BLaER1 (cell line): ENCODE measurements at regions not wholly inside any gene's neighbourhood (a gene's known extent, or its start where the extent isn't known, plus 50 kb on each side); places are given as distances from the start of the nearest gene placed in this dataset.

Experiments
- H3K27ac ChIP-seq: shearing (Covaris generic); formaldehyde crosslinking; 2 replicates; pipeline ENCODE4 v1.8.1; 2022
- H3K27me3 ChIP-seq: shearing (Covaris generic); formaldehyde crosslinking; 2 replicates; pipeline ENCODE4 v1.8.1; 2022
- H3K36me3 ChIP-seq: shearing (Covaris generic); formaldehyde crosslinking; 2 replicates; pipeline ENCODE4 v1.8.1; 2022
- H3K4me1 ChIP-seq: shearing (Covaris generic); formaldehyde crosslinking; 2 replicates; pipeline ENCODE4 v1.8.1; 2022
- H3K4me2 ChIP-seq: shearing (Covaris generic); formaldehyde crosslinking; 2 replicates; pipeline ENCODE4 v1.8.1; 2022
- H3K4me3 ChIP-seq: shearing (Covaris generic); formaldehyde crosslinking; 2 replicates; pipeline ENCODE4 v1.8.1; 2022
- H3K9ac ChIP-seq: shearing (Covaris generic); formaldehyde crosslinking; 2 replicates; pipeline ENCODE4 v1.8.1; 2022
- H3K9me3 ChIP-seq: shearing (Covaris generic); formaldehyde crosslinking; 2 replicates; pipeline ENCODE4 v1.8.1; 2022
- H4K20me1 ChIP-seq: shearing (Covaris generic); formaldehyde crosslinking; 2 replicates; pipeline ENCODE4 v1.8.1; 2022
- Cebpa-rat ChIP-seq: shearing (Covaris generic); IDR thresholded peaks from 2 replicates; pipeline ENCODE4 v1.8.1; 2022

DNA sequence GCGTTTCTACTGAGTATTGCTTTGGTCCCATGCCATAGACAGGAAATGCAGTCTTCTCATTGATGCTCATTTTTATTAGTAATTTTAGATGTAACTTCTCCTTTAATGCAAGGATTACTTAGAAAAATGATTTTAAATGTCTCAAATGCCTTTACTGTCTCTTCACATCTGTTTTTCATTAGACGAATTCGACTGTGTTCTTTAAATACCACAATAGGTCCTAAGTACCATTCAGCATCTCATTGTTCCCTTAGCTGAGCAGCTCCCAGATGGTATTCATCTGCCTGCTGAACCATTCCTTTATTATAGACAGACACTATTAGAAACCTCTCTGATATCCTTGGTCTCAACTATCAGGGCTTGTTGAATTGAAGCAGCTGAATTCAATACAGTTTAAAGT is 113.6 kb downstream of the LSMEM1 start:
- TF ChIP-seq Cebpa-rat: no peak
- H3K9ac ChIP-seq: no peak overlapping the region
- H3K36me3 ChIP-seq: no peaks in the 10 kb centered on the region
- no peak overlapping the region for H3K4me2 ChIP-seq
- no peak overlapping the region for H3K27ac ChIP-seq
- no peak overlapping the region for H3K4me3 ChIP-seq
- H3K9me3 ChIP-seq: no peaks in the 10 kb centered on the region
- no peaks in the 10 kb centered on the region for H3K4me1 ChIP-seq
- no peaks in the 10 kb centered on the region for H3K27me3 ChIP-seq
- H4K20me1 ChIP-seq: no peaks in the 10 kb centered on the region

DNA sequence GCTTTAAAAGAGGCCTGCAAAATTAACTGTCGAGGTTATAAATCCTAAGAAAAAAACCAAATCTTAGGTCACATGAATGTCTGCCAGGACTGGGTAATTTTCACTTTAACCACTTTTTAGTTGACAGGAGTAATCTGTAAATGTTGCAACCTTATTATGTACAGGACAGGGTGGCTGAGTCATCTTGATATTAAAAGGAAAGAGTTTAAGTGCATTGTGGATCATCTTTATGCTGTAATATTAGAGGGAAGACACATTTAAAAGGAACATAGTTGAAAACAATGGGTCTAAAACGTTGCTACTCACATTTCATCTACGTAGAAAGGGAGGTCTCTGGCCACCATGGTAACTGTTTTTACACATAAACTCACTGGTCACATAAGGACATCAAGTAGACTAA is 115.5 kb downstream of the LSMEM1 start:
- Histone ChIP-seq H3K9me3 (no peaks in the 10 kb centered on the region), H3K4me2 (no peak overlapping the region), H3K36me3 (no peaks in the 10 kb centered on the region), H4K20me1 (no peaks in the 10 kb centered on the region), H3K27ac (no peak overlapping the region), H3K27me3 (no peaks in the 10 kb centered on the region), H3K9ac (no peak overlapping the region), H3K4me3 (no peak overlapping the region), H3K4me1 (no peaks in the 10 kb centered on the region)
- no peak for TF ChIP-seq Cebpa-rat

DNA sequence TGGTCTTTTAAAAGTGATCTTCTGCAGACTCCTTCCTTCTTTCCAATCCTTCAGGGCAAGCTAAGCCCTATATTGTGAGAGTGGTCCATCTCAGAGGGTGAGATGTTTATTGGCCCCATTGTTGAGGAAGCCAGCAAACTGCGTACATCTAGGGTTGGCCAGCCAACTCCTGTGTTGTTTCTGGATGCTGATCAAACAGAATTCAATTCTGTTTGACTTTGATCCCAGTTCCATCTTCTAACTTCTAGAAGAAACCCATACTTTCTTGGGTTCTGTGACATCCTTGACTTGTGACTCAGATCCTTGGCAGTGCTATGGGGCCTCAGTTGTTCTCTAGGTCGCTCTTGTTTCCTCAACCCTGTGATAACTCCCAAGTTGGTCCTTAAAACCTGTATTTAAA is 116.2 kb downstream of the LSMEM1 start:
- no peaks in the 10 kb centered on the region for H3K4me1 ChIP-seq
- no peaks in the 10 kb centered on the region for H3K36me3 ChIP-seq
- no peak overlapping the region for H3K27ac ChIP-seq
- no peak overlapping the region for H3K9ac ChIP-seq
- no peak for TF ChIP-seq Cebpa-rat
- H3K9me3 ChIP-seq: no peaks in the 10 kb centered on the region
- no peaks in the 10 kb centered on the region for H4K20me1 ChIP-seq
- no peaks in the 10 kb centered on the region for H3K27me3 ChIP-seq
- H3K4me2 ChIP-seq: no peak overlapping the region
- H3K4me3 ChIP-seq: no peak overlapping the region

DNA sequence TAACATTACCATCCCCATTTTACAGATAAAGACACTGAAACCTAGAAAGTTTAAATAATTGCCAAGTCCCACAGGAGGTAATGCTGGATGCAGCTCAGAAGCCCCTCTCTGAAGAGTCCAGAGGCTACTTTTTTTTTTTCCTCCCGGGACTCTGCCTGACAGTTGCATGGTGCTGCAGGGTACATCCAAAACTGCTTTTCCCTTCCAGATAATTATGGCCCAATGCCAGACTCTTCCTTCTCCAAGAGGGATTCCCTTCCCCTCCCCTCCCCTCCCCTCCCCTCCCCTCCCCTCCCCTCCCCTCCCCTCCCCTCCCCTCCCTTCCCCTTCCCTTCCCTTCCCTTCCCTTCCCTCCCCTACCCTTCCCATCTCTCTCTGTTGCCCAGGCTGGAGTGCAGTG is 122.9 kb downstream of the LSMEM1 start:
- Histone ChIP-seq H3K9me3 (no peaks in the 10 kb centered on the region), H3K9ac (no peak overlapping the region), H3K36me3 (no peaks in the 10 kb centered on the region), H3K4me2 (no peak overlapping the region), H4K20me1 (no peaks in the 10 kb centered on the region), H3K4me1 (no peaks in the 10 kb centered on the region), H3K4me3 (no peak overlapping the region), H3K27me3 (no peaks in the 10 kb centered on the region), H3K27ac (no peak overlapping the region)
- no peak for TF ChIP-seq Cebpa-rat

DNA sequence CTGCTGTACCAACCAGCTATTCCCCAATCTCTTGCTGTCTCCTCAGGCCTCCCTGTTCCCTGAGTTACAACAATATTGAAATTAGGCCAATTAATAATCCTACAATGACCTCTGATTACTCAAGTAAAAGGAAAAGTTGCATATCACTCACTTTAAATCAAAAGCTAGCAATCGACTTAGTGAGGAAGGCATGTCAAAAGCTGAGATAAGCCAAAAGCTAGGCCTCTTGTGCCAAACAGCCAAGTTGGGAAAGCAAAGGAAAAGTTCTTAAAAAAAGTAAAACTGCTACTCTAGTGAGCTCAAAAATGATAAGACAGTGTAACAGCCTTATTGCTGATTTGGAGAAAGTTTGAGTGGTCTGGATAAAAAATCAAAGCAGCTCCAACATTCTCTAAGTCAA is 129.8 kb downstream of the LSMEM1 start:
- H3K4me1 ChIP-seq: no peaks in the 10 kb centered on the region
- TF ChIP-seq Cebpa-rat: no peak
- no peak overlapping the region for H3K4me2 ChIP-seq
- no peaks in the 10 kb centered on the region for H3K27me3 ChIP-seq
- H4K20me1 ChIP-seq: no peaks in the 10 kb centered on the region
- H3K9me3 ChIP-seq: no peaks in the 10 kb centered on the region
- no peak overlapping the region for H3K27ac ChIP-seq
- no peak overlapping the region for H3K4me3 ChIP-seq
- H3K9ac ChIP-seq: no peak overlapping the region
- H3K36me3 ChIP-seq: no peaks in the 10 kb centered on the region

DNA sequence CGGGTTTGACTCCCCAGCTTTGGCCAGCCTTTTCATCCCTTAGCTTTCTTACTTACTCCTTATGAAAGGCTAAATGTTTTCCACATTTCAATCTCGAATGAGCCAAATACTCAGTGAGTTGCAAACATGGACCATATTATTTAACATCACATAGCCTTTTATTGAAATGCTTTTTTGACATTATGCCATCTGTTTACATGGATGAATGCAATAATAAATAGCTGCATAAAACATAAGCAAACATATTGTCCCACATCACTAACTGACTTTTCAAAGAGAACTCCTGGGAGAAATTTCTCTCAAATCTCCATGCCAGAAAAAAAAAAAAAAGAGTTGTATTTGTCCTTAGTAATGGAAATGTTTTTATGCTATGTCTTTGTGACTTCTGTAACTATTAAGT is 134.9 kb downstream of the LSMEM1 start:
- no peaks in the 10 kb centered on the region for H3K4me1 ChIP-seq
- no peaks in the 10 kb centered on the region for H3K36me3 ChIP-seq
- no peak overlapping the region for H3K9ac ChIP-seq
- H3K27ac ChIP-seq: no peak overlapping the region
- H3K4me2 ChIP-seq: no peak overlapping the region
- H3K27me3 ChIP-seq: no peaks in the 10 kb centered on the region
- no peak for TF ChIP-seq Cebpa-rat
- H3K9me3 ChIP-seq: no peaks in the 10 kb centered on the region
- H3K4me3 ChIP-seq: no peak overlapping the region
- H4K20me1 ChIP-seq: no peaks in the 10 kb centered on the region

DNA sequence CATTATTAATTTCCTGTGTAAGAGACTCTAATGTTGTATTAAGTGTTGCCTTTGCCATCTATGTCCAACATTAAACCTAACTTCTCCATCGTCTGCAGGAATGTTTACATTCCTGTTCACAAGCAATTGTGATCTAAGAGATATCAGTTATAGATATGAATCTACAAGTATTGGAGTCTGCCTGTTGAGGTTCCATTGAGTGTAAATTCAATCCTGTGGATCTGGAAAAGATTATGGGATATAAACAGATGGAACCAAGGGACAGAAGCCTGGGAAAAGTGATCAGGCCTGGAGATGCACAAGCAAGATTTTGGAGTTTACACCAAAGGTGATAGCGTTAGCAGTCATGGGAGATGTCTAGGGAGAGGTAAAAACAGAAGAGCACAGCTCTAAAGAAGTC is 135.5 kb downstream of the LSMEM1 start:
- H3K27ac ChIP-seq: no peak overlapping the region
- no peaks in the 10 kb centered on the region for H3K4me1 ChIP-seq
- H3K9ac ChIP-seq: no peak overlapping the region
- no peak overlapping the region for H3K4me2 ChIP-seq
- no peaks in the 10 kb centered on the region for H3K9me3 ChIP-seq
- H4K20me1 ChIP-seq: no peaks in the 10 kb centered on the region
- no peaks in the 10 kb centered on the region for H3K27me3 ChIP-seq
- no peak for TF ChIP-seq Cebpa-rat
- H3K36me3 ChIP-seq: no peaks in the 10 kb centered on the region
- no peak overlapping the region for H3K4me3 ChIP-seq

DNA sequence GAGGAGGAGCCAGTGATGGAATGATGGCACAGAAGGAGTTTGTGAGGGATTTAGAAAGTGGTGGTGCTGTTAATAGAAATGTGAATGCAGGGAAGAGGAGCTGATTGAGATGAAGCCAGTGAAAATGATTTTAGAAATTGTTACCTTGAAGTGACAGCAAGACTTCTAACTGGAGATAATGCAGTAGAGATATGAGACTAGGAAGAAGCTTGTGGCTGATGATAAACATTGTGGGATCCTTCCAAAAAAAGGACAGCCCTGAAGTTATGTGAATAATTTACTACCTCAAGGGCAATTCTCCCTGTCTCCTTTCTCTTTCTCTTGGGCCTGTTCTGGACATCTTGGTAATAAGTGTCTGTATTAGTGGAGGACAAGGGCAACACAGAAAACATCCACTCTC is 138.6 kb downstream of the LSMEM1 start:
- Histone ChIP-seq H3K4me3 (no peak overlapping the region), H3K27me3 (no peaks in the 10 kb centered on the region), H3K9me3 (0 out of 2 replicates have a peak, but pooled peaks cover 4% of the 10 kb centered on the region), H3K9ac (no peak overlapping the region), H4K20me1 (no peaks in the 10 kb centered on the region), H3K27ac (no peak overlapping the region), H3K36me3 (no peaks in the 10 kb centered on the region), H3K4me1 (no peaks in the 10 kb centered on the region), H3K4me2 (no peak overlapping the region)
- TF ChIP-seq Cebpa-rat: no peak

DNA sequence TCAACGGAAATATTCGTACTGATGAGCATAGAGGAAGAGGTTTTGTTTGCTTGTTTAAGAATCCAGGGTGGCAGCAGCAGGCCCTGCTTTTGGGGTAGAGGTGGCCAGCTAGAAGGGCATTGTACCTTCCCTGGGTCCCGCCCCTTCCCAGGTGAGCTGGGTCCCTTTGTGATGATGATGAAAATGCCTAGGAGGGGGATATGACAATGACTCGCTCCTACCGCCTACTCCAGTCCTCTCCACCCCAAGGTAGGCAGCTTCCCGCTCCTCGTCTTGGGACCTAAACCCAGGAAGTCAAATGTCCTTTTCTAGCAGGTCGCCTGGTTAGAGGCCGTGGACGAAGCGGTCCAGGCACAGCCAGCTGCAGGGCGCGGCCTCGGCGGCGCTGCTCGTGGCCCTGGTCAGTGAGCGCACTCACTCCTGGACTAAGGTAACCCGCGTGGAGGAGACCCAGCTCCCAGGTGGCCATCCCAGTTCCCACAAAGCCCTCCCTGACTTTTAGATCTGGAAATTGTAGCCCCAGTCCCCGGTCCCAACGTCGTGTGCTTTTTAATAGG is 141.4 kb downstream of the LSMEM1 start:
- H3K27ac ChIP-seq: no peak overlapping the region
- no peak overlapping the region for H3K9ac ChIP-seq
- no peak overlapping the region for H3K4me2 ChIP-seq
- no peaks in the 10 kb centered on the region for H3K4me1 ChIP-seq
- no peak overlapping the region for H3K4me3 ChIP-seq
- H3K27me3 ChIP-seq: no peaks in the 10 kb centered on the region
- no peaks in the 10 kb centered on the region for H3K36me3 ChIP-seq
- no peaks in the 10 kb centered on the region for H4K20me1 ChIP-seq
- no peak for TF ChIP-seq Cebpa-rat
- peaks cover 8% of the 10 kb centered on the region for H3K9me3 ChIP-seq

DNA sequence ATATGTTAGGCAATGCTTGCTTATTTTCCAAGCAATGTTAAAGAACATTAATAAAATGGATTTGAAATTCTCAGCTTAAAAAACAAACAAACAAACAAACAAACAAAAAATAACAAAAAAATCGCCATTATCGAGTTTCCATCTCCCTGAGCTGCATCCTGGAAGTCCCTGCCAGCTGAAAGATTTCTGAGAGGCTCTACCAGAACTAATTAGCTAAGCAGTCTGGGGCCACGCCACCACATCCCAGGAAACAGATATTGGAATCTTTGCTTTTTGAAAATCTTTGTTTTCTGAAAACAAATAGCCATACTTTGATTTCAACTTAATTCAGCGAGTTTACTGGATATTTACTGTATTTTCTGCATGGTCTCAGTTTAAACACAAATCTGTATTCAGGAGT is 143.6 kb downstream of the LSMEM1 start:
- no peaks in the 10 kb centered on the region for H3K4me1 ChIP-seq
- H3K36me3 ChIP-seq: no peaks in the 10 kb centered on the region
- no peak overlapping the region for H3K9ac ChIP-seq
- peaks cover 12% of the 10 kb centered on the region for H3K9me3 ChIP-seq
- H3K27me3 ChIP-seq: no peaks in the 10 kb centered on the region
- no peaks in the 10 kb centered on the region for H4K20me1 ChIP-seq
- TF ChIP-seq Cebpa-rat: no peak
- H3K4me3 ChIP-seq: no peak overlapping the region
- no peak overlapping the region for H3K27ac ChIP-seq
- no peak overlapping the region for H3K4me2 ChIP-seq

DNA sequence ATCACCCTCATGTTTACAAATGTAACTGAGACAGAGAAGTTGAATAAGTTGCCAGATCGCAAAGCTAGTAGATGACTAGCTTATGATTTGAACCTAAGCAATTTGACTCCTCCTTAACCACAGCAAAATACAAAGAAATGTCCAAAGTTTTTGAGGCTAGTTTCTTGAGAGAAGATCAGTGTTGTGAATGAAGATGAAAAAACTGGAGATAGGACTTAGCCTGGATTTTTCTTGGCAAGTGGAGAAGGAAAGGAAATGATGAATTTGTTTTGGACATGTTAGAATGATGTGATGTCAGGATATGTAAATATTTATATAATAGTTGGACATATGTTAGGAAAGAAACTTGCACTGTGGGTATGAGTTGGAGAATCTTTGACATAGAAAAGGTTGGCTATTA is 149.8 kb downstream of the LSMEM1 start:
- H3K4me3 ChIP-seq: no peak overlapping the region
- H3K27me3 ChIP-seq: no peaks in the 10 kb centered on the region
- no peaks in the 10 kb centered on the region for H3K36me3 ChIP-seq
- TF ChIP-seq Cebpa-rat: no peak
- no peaks in the 10 kb centered on the region for H4K20me1 ChIP-seq
- no peak overlapping the region for H3K9ac ChIP-seq
- H3K27ac ChIP-seq: no peak overlapping the region
- H3K4me2 ChIP-seq: no peak overlapping the region
- H3K9me3 ChIP-seq: peaks cover 9% of the 10 kb centered on the region
- no peaks in the 10 kb centered on the region for H3K4me1 ChIP-seq
